ENCODE measurements at regions not wholly inside any gene's neighbourhood (a gene's known extent, or its start where the extent isn't known, plus 50 kb on each side); places are given as distances from the start of the nearest gene placed in this dataset.

DNA sequence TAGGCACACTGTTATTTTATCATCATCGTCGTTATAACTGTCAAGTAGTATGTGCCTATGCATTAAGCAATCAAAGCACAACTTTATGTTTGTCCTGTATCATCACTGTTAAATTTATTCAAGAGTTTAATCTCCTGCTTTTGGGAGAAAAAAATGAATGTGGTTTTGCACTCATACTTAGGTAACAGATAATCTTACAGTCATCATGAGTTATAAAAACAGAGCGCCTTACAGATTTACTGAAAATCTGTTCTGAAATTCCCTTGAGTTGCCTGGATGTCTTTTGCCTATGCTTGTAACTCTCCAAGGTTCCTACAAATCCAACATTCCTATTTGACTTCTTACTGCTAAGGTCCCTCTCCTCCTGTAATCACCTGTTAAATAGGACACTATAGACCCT is 307.3 kb downstream of the ZIC4 start:
- TF ChIP-seq, protein P1, sequence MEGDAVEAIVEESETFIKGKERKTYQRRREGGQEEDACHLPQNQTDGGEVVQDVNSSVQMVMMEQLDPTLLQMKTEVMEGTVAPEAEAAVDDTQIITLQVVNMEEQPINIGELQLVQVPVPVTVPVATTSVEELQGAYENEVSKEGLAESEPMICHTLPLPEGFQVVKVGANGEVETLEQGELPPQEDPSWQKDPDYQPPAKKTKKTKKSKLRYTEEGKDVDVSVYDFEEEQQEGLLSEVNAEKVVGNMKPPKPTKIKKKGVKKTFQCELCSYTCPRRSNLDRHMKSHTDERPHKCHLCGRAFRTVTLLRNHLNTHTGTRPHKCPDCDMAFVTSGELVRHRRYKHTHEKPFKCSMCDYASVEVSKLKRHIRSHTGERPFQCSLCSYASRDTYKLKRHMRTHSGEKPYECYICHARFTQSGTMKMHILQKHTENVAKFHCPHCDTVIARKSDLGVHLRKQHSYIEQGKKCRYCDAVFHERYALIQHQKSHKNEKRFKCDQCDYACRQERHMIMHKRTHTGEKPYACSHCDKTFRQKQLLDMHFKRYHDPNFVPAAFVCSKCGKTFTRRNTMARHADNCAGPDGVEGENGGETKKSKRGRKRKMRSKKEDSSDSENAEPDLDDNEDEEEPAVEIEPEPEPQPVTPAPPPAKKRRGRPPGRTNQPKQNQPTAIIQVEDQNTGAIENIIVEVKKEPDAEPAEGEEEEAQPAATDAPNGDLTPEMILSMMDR (conservative IDR thresholded peaks at IDR 0.05; ENCODE audit: low read length): no peak
- TF ChIP-seq EZH2phosphoT487 (IDR thresholded peaks at IDR 0.05; ENCODE audit: borderline replicate concordance): no peak
